ENCODE measurements at regions not wholly inside any gene's neighbourhood (a gene's known extent, or its start where the extent isn't known, plus 50 kb on each side); places are given as distances from the start of the nearest gene placed in this dataset.

GRCh38 chr13:74867460-74867859, 614.5 kb downstream of the TBC1D4 start:
- no peak for DNase-seq (ENCODE audit: low spot score)
- BruUV-seq (replicated peaks), result no TSS peak
- no peaks in the 10 kb centered on the region for H3K27me3 ChIP-seq (ENCODE audit: control insufficient read depth in 1 of 2, insufficient read depth in 2 of 2, low read length in 2 of 2)
- ATAC-seq, result no peak
- in situ Hi-C loops (cut with HindIII; ENCODE audit: extremely low pct_ligation_motif_present, low pct_unique_long_range_greater_than_20kb) (no loop called here), intact Hi-C loops (cut with micrococcal nuclease; ENCODE audit: unreplicated experiment) (no loop called here)
- peaks cover 36% of the 10 kb centered on the region for H3K9me3 ChIP-seq (ENCODE audit: low read length)
- H3K4me1 ChIP-seq (ENCODE audit: insufficient read depth, low read length), result no peaks in the 10 kb centered on the region
- no peaks in the 10 kb centered on the region for H3K36me3 ChIP-seq (replicated peaks in 1 of 2; ENCODE audit: control insufficient read depth in 1 of 2, insufficient read depth in 2 of 2, low read length in 2 of 2)
- ChIA-PET CTCF (ENCODE audit: low intra/inter-chr PET ratio, low total read pairs) (no interaction called here), POLR2A (no interaction called here)
- H3K9ac ChIP-seq (ENCODE audit: insufficient read depth, low read depth, low read length), result no peak overlapping the region
- no peaks in the 10 kb centered on the region for H4K20me1 ChIP-seq (ENCODE audit: insufficient read depth, low read length)
- no peaks in the 10 kb centered on the region for H3K79me2 ChIP-seq (ENCODE audit: insufficient read depth, low read length)
- FAIRE-seq, result no peak
- no peak overlapping the region for H2AFZ ChIP-seq (ENCODE audit: low read length)
- H3K27ac ChIP-seq (ENCODE audit: extremely low read length, insufficient read depth, low read length), result no peak overlapping the region
- no peak overlapping the region for H3K4me2 ChIP-seq (ENCODE audit: low read depth, low read length)
- TF ChIP-seq ATAD3A (CRISPR knock-in tag; IDR thresholded peaks at IDR 0.05) (no peak), ZNF317 (CRISPR knock-in tag; IDR thresholded peaks at IDR 0.05) (no peak), ZNF768 (CRISPR knock-in tag; IDR thresholded peaks at IDR 0.05) (no peak), HOXA3 (CRISPR knock-in tag; IDR thresholded peaks at IDR 0.05) (no peak), RXRB (CRISPR knock-in tag; IDR thresholded peaks at IDR 0.05; ENCODE audit: borderline replicate concordance) (no peak), KMT2A (CRISPR knock-in tag; IDR thresholded peaks at IDR 0.05) (no peak), AKNA (CRISPR knock-in tag; IDR thresholded peaks at IDR 0.05; ENCODE audit: borderline replicate concordance) (no peak), ZNF660 (CRISPR knock-in tag; IDR thresholded peaks at IDR 0.05; ENCODE audit: borderline replicate concordance, low read depth) (no peak), ZNF292 (CRISPR knock-in tag; IDR thresholded peaks at IDR 0.05; ENCODE audit: borderline replicate concordance, low read depth) (no peak), THAP11 (CRISPR knock-in tag; IDR thresholded peaks at IDR 0.05) (no peak), MTF1 (CRISPR knock-in tag; IDR thresholded peaks at IDR 0.05) (no peak), CCDC6 (CRISPR knock-in tag; IDR thresholded peaks at IDR 0.05) (no peak), SIN3A (IDR thresholded peaks at IDR 0.05; ENCODE audit: borderline replicate concordance, low read depth, low read length) (no peak), ZNF564 (CRISPR knock-in tag; IDR thresholded peaks at IDR 0.05) (no peak), GABPA (IDR thresholded peaks at IDR 0.05; ENCODE audit: low read depth, low read length) (no peak), GABPA (CRISPR knock-in tag; IDR thresholded peaks at IDR 0.05; ENCODE audit: low read depth) (no peak), ZNF816 (CRISPR knock-in tag; IDR thresholded peaks at IDR 0.05; ENCODE audit: borderline replicate concordance) (no peak), ZNF766 (CRISPR knock-in tag; IDR thresholded peaks at IDR 0.05; ENCODE audit: borderline replicate concordance) (no peak)
- no peak overlapping the region for H3K4me3 ChIP-seq (replicated peaks in 1 of 3; ENCODE audit: insufficient read depth in 1 of 3, low read depth in 2 of 3, low read length in 3 of 3)
